RKO (cell line): ENCODE measurements at regions not wholly inside any gene's neighbourhood (a gene's known extent, or its start where the extent isn't known, plus 50 kb on each side); places are given as distances from the start of the nearest gene placed in this dataset.
"Not testable (repeated sequence)": the region's sequence is repeated elsewhere in the genome, so short reads cannot be mapped to it uniquely, and the experiment has no call there.

Experiments used
- DNase-seq: peaks from one replicate; pipeline ENCODE4 v3.0.0-alpha.2; 2016; ENCODE audit warnings: low spot score

DNA sequence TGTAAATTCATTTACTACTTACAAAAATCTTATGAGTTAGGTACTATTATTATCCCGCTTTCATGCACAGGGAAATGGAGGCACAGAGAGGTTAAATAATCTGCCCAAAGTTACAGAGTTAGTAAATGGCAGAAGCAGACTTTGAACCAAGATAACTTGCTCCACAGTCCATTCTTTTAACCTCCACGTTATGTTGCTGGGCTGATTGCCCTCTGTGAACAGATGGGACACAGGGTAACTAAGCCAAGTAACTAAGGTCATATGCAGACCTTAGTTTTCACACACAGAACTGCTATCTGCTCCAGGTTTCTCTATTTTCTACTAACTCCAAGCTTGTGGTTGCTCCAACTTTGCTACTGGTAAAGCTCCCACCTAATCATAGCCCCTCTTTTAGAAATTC lies 147.1 kb upstream of the IFNG-AS1 start:
- DNase-seq: no peak

- no peak for DNase-seq
Observed at GRCh38 chr12:67843257-67843656, 146.0 kb upstream of the IFNG-AS1 start.

GRCh38 chr12:67852701-67853100 lies 136.5 kb upstream of the IFNG-AS1 start:
- DNase-seq: no peak

DNA sequence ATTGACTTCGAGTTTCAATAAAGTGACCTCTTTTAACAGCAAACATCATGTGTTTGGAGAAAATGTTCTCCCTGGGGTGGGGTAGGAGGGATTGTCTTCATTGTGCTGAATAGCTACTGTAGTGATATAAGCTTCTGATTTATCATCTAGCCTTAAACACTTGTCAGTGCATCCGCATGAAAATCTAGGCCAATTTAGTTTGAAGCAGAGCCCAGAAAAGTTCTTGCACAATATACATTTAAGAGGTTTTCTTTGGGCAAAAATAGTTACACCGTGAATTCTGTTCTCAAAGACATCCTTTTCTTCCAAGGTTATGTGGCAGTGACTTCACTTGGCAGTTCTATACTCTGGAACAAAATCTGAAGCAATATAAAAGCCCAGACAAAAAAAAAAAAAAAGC lies 136.0 kb upstream of the IFNG-AS1 start:
- DNase-seq: no peak

GRCh38 chr12:67854351-67854750 lies 134.9 kb upstream of the IFNG-AS1 start:
- no peak for DNase-seq

- DNase-seq: no peak
Observed at GRCh38 chr12:67855103-67855502, 134.1 kb upstream of the IFNG-AS1 start.

- DNase-seq: no peak
Observed at GRCh38 chr12:67871231-67871630, 118.0 kb upstream of the IFNG-AS1 start.

DNA sequence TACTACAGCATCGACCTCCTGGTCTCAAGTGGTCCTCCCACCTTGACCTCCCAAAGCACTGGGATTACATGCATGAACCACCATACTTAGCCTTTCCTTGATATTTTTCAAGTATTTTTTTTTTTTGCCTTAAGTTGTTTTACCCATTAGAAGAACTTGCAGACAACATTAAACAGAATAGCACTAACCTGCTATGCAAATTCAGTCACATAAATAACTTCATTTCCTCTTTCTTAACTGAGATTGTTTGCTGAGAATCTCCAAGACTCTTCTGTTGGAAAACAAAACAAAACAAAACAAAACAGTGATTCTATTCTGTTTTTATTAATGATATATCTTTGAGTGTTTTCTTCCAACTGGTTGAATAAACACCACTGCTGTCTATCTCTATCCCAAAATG lies 115.9 kb upstream of the IFNG-AS1 start:
- no peak for DNase-seq

- DNase-seq: no peak
Observed at GRCh38 chr12:67876305-67876915, 112.8 kb upstream of the IFNG-AS1 start.

GRCh38 chr12:67877727-67878126 lies 111.5 kb upstream of the IFNG-AS1 start:
- no peak for DNase-seq

DNA sequence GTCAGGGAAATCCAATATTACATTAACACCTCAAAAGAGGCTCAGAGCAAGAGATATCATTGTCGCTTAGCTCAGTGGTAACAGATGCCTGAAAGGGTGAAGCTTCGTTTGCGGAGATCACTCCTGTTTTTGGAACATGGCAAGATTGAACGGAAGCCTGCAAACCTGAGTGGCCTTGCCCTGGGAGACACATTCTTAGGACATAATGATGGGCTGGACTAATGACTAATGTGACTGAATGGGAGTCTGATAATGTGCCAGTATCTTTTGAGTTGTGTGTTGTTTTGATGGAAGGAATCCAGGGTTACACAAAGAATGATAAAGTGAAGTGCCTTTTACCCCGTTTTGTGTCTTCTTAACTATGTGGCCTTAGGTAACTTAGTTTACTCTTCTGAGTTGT lies 109.3 kb upstream of the IFNG-AS1 start:
- no peak for DNase-seq

GRCh38 chr12:67881565-67881964 lies 107.7 kb upstream of the IFNG-AS1 start:
- no peak for DNase-seq

- no peak for DNase-seq
Observed at GRCh38 chr12:67884596-67884995, 104.7 kb upstream of the IFNG-AS1 start.

GRCh38 chr12:67885375-67886169 lies 103.7 kb upstream of the IFNG-AS1 start:
- DNase-seq: no peak

- DNase-seq: no peak
Observed at GRCh38 chr12:67887065-67887464, 102.2 kb upstream of the IFNG-AS1 start.

- no peak for DNase-seq
Observed at GRCh38 chr12:67889931-67890330, 99.3 kb upstream of the IFNG-AS1 start.

- no peak for DNase-seq
Observed at GRCh38 chr12:67890726-67891258, 98.5 kb upstream of the IFNG-AS1 start.

DNA sequence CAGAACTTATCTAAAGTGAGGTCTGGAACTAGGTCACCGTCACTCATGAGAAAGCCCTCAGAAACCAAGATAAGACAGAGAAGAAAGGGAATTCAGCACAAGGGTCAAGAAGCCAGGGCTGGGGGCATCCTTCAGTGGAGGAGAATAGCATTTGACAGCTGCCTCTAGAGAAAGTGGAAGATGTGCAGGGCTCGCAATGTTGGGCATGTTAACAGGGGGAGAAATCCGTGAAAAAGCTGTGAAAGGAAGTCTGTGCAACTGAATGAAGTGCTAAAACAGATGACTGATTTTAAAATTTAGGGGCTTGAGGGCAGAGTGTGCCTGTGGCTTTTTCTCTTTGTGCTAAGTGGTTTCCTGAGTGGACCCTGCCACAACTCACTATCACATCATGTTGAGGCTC lies 97.7 kb upstream of the IFNG-AS1 start:
- DNase-seq: no peak

- no peak for DNase-seq
Observed at GRCh38 chr12:67892259-67893021, 96.8 kb upstream of the IFNG-AS1 start.

DNA sequence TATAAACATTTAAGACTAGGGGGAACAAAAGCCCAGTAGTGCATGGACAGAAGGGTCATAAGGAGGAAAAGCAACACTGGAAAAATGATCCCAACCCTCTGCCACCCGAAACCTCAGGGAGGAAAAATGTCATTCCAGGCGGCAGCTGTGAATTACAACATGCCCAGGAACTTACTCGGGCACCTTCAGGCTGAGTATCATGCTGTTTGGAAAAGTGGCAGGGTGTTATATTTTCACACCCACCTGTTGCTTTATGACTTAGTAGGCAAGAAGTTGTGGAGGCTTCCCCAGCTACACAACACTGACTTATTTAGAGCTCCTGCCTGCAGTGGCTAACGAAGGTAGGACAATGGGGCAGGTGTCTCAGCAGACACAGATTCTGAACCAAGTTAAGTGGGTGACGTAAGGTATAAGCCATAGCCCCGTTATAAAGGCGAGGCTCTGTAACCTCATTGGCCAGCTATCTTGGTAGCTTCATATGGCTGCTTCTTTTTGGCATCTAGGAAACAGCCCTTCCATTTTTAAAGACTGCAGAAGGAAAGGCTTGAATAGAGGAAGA lies 96.1 kb upstream of the IFNG-AS1 start:
- no peak for DNase-seq

GRCh38 chr12:67900418-67900817 lies 88.8 kb upstream of the IFNG-AS1 start:
- DNase-seq: not testable (repeated sequence)

GRCh38 chr12:67909091-67909531 lies 80.1 kb upstream of the IFNG-AS1 start:
- peak; percentile 36 for DNase-seq
